GM12878 (cell line): ENCODE measurements at regions not wholly inside any gene's neighbourhood (a gene's known extent, or its start where the extent isn't known, plus 50 kb on each side); places are given as distances from the start of the nearest gene placed in this dataset.

Experiments used
- ATAC-seq: fragments of 200-7000 bp; cut with Tn5 transposase; 3 replicates; pipeline ENCODE4 v1.9.1; 2020; ENCODE audit warnings: mild to moderate bottlenecking, moderate library complexity
- BruUV-seq: library from RNA; stranded (reverse); fragments of 400-500 nt; replicated peaks from 2 replicates; lab custom pipeline; 2021; lab: Mats Ljungman, UMichigan
- CTCF ChIA-PET: fragments of 300-600 bp; sonication (Branson Sonifier 250); formaldehyde crosslinking; extraction: SDS; loops from one replicate; lab custom pipeline; 2021; ENCODE audit warnings: inconsistent platforms; lab: Yijun Ruan, JAX
- POLR2A ChIA-PET: fragments of 350-600 bp; formaldehyde crosslinking; extraction: SDS; loops from one replicate; lab custom pipeline; 2021; ENCODE audit warnings: inconsistent platforms; lab: Charles Lee
- RAD21 ChIA-PET: fragments of 300-600 bp; sonication (Branson Sonifier 250); formaldehyde crosslinking; loops from one replicate; lab custom pipeline; 2023; ENCODE audit warnings: antibody characterized with exemption; ENCODE audit not compliant: unreplicated experiment; lab: Charles Lee
- SMC1A ChIA-PET: fragments of 300-600 bp; sonication (Branson Sonifier 250); formaldehyde crosslinking; loops from one replicate; lab custom pipeline; 2023; ENCODE audit not compliant: unreplicated experiment, uncharacterized antibody; lab: Charles Lee
- DNase-seq: peaks from one replicate; pipeline ENCODE4 v3.0.0-alpha.2; 2011; ENCODE audit warnings: low read depth, low spot score
- FAIRE-seq: peaks from 3 replicates; lab custom pipeline; 2011; peaks lifted over from hg19 to GRCh38; lab: Jason Lieb, UNC
- H2AFZ ChIP-seq: 2 replicates; pipeline ENCODE4 v1.6.0; 2011; ENCODE audit warnings: low read depth, low read length, control low read depth; ENCODE audit not compliant: control insufficient read depth
- H3K27ac ChIP-seq: 2 replicates; pipeline ENCODE4 v1.5.1; 2011; ENCODE audit warnings: control low read depth; ENCODE audit not compliant: control insufficient read depth, insufficient read depth
- H3K27me3 ChIP-seq, 2 experiments: replicated peaks in 1 of 2; 2 replicates each; pipeline versions ENCODE4 v1.6.0 to v1.6.1; 2011; ENCODE audit warnings: low read length in 1 of 2; ENCODE audit not compliant: control insufficient read depth in 2 of 2, insufficient read depth in 2 of 2
- H3K36me3 ChIP-seq, 2 experiments: 2 replicates each; pipeline ENCODE4 v1.5.1; 2011; ENCODE audit warnings: low read length in 1 of 2; ENCODE audit not compliant: control insufficient read depth in 2 of 2, insufficient read depth in 2 of 2
- H3K4me1 ChIP-seq: 2 replicates; pipeline ENCODE4 v1.6.1; 2011; ENCODE audit warnings: mild to moderate bottlenecking, low read length, moderate library complexity, mixed read lengths; ENCODE audit not compliant: control insufficient read depth, insufficient read depth
- H3K4me2 ChIP-seq: 2 replicates; pipeline ENCODE4 v1.6.0; 2011; ENCODE audit warnings: control low read depth; ENCODE audit not compliant: control insufficient read depth, insufficient read depth
- H3K4me3 ChIP-seq: fragments of 200-600 bp; sonication (generic); 2 replicates; pipeline ENCODE4 v1.5.1; 2016
- H3K79me2 ChIP-seq: 2 replicates; pipeline ENCODE4 v1.6.0; 2011; ENCODE audit warnings: low read length; ENCODE audit not compliant: control insufficient read depth, insufficient read depth
- H3K9ac ChIP-seq: 2 replicates; pipeline ENCODE4 v1.8.0; 2011; ENCODE audit warnings: low read length, control low read depth, mixed read lengths; ENCODE audit not compliant: control insufficient read depth, insufficient read depth
- H3K9me3 ChIP-seq: replicated peaks from 3 replicates; pipeline ENCODE4 v1.5.1; 2011; ENCODE audit warnings: mild to moderate bottlenecking, low read length; ENCODE audit not compliant: control insufficient read depth, insufficient read depth
- H4K20me1 ChIP-seq: 2 replicates; pipeline ENCODE4 v1.6.0; 2011; ENCODE audit not compliant: control insufficient read depth, insufficient read depth
- ASH2L ChIP-seq: fragments of 300-600, 200-600 bp; sonication (generic); IDR thresholded peaks from 2 replicates; pipeline ENCODE4 v1.6.1; 2017; ENCODE audit warnings: low read depth, mild to moderate bottlenecking, borderline replicate concordance
- CHD1 ChIP-seq: IDR thresholded peaks from 2 replicates; pipeline ENCODE4 v1.6.1; 2012; ENCODE audit warnings: low read depth, low read length, improper control_type of control experiment
- CHD4 ChIP-seq: fragments of 200-600 bp; sonication (generic); IDR thresholded peaks from 2 replicates; pipeline ENCODE4 v1.6.1; 2016; ENCODE audit warnings: mild to moderate bottlenecking
- E2F4 ChIP-seq: IDR thresholded peaks from 2 replicates; pipeline ENCODE4 v1.6.1; 2012; ENCODE audit warnings: low read depth, low read length, improper control_type of control experiment
- ESRRA ChIP-seq: IDR thresholded peaks from 2 replicates; pipeline ENCODE4 v1.6.1; 2012; ENCODE audit warnings: mild to moderate bottlenecking, low read length, improper control_type of control experiment
- FOXK2 ChIP-seq: fragments of 450-650 bp; IDR thresholded peaks from 2 replicates; pipeline ENCODE4 v1.6.1; 2017; ENCODE audit warnings: mild to moderate bottlenecking, moderate library complexity
- HDAC6 ChIP-seq: fragments of 200-600 bp; sonication (generic); IDR thresholded peaks from one replicate; pipeline ENCODE4 v1.8.0; 2017; ENCODE audit warnings: antibody characterized with exemption; ENCODE audit not compliant: unreplicated experiment
- KLF5 ChIP-seq: fragments of 450-650 bp; IDR thresholded peaks from 2 replicates; pipeline ENCODE4 v1.6.1; 2014; ENCODE audit warnings: mild to moderate bottlenecking; ENCODE audit not compliant: partially characterized antibody
- NBN ChIP-seq: fragments of 450-650 bp; IDR thresholded peaks from 2 replicates; pipeline ENCODE4 v1.6.1; 2016
- SMAD1 ChIP-seq: fragments of 450-650 bp; IDR thresholded peaks from 2 replicates; pipeline ENCODE4 v1.6.1; 2018; ENCODE audit warnings: mild to moderate bottlenecking, low read depth; ENCODE audit not compliant: partially characterized antibody
- SMAD5 ChIP-seq: IDR thresholded peaks from 2 replicates; pipeline ENCODE4 v1.6.1; 2016; ENCODE audit warnings: antibody characterized with exemption, low read depth
- SPI1 ChIP-seq: IDR thresholded peaks from 2 replicates; pipeline ENCODE4 v1.6.1; 2011; ENCODE audit warnings: low read depth, mild to moderate bottlenecking, low read length, moderate library complexity, borderline replicate concordance; ENCODE audit not compliant: insufficient read depth
- STAT1 ChIP-seq: fragments of 450-650 bp; conservative IDR thresholded peaks from 2 replicates; pipeline ENCODE4 v1.6.1; 2014; ENCODE audit warnings: antibody characterized with exemption, mild to moderate bottlenecking
- SUPT20H ChIP-seq: IDR thresholded peaks from 2 replicates; pipeline ENCODE4 v1.6.1; 2011; ENCODE audit warnings: low read depth, mild to moderate bottlenecking, low read length, moderate library complexity, borderline replicate concordance; ENCODE audit not compliant: control insufficient read depth
- TCF12 ChIP-seq: IDR thresholded peaks from 2 replicates; pipeline ENCODE4 v1.6.1; 2011; ENCODE audit warnings: low read depth, mild to moderate bottlenecking, low read length
- YY1 ChIP-seq: IDR thresholded peaks from 2 replicates; pipeline ENCODE4 v1.6.1; 2011; ENCODE audit warnings: low read depth, mild to moderate bottlenecking, low read length
- ZNF274 ChIP-seq: IDR thresholded peaks from one replicate; pipeline ENCODE4 v1.8.0; 2011; ENCODE audit not compliant: insufficient read length, insufficient read depth
- WGBS: methylation state at CpG from one replicate; pipeline ENCODE4 v1.1.6; 2016; ENCODE audit warnings: low lambda C conversion rate; ENCODE audit not compliant: insufficient replicate concordance, insufficient coverage; ENCODE audit errors: missing lambda C conversion rate; 5-methylcytosine and 5-hydroxymethylcytosine counted together
- in situ Hi-C: fragments of 300-500 bp; cut with MboI; formaldehyde crosslinking; loops from 9 replicates; pipeline ENCODE4 v1.14.3; 2018; ENCODE audit warnings: mixed read lengths
- intact Hi-C: fragments of 100-400 bp; cut with micrococcal nuclease; formaldehyde crosslinking; loops from one replicate; pipeline ENCODE4 v1.14.2; 2022; ENCODE audit not compliant: unreplicated experiment
- TF ChIP-seq, protein P1 (sequence below): IDR thresholded peaks from 2 replicates; pipeline ENCODE4 v1.6.1; 2012; ENCODE audit warnings: improper control_type of control experiment, low read depth, low read length; ENCODE audit not compliant: insufficient replicate concordance

DNA sequence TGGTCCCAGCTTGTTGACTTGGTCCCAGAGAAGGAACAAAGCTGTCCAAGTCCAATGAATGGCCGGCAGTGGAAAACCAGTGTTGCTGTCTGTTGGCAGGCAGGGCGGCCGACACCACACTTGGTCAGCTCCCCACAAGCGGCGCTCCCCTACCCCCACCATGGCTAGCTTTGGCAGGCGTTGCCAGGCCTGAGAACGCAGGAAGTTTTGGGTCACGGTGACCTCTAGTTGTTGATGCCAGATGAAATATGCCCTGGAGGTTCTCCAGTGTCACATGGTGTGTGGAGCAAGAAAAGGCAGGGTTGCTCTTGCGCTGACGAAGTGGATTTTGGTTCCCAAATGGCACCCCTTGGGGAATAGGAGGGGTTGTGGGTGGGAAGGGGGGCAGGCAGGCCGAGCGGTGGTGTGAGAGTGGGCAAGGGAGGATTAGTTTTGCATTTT, 72.7 kb upstream of the TPRG1 start:
- intact Hi-C loops: no loop called here
- no peak for DNase-seq
- no peaks in the 10 kb centered on the region for H3K79me2 ChIP-seq
- H3K9ac ChIP-seq: no peak overlapping the region
- WGBS: 42% methylated on average over 12 of the region's 12 CpGs
- H3K36me3 ChIP-seq: no peaks in the 10 kb centered on the region
- H3K27ac ChIP-seq: no peak overlapping the region
- ChIA-PET CTCF (no interaction called here), SMC1A (no interaction called here), POLR2A (no interaction called here), RAD21 (no interaction called here)
- H4K20me1 ChIP-seq: no peaks in the 10 kb centered on the region; the same call in 1 of the 2 replicates
- no peak overlapping the region for H3K4me3 ChIP-seq
- 0 out of 4 replicates have a peak, but pooled peaks cover 0 to 3% of the 10 kb centered on the region in 2 experiments for H3K27me3 ChIP-seq
- in situ Hi-C loops: no loop called here
- no peak for TF ChIP-seq E2F4
- no peak for TF ChIP-seq CHD4
- TF ChIP-seq ASH2L: no peak
- no peak for TF ChIP-seq CHD1
- TF ChIP-seq SMAD5: no peak
- no peak for TF ChIP-seq STAT1
- TF ChIP-seq ESRRA: no peak
- TF ChIP-seq SPI1: no peak
- TF ChIP-seq FOXK2: no peak
- TF ChIP-seq YY1: no peak
- TF ChIP-seq SUPT20H: no peak
- TF ChIP-seq KLF5: no peak
- no peak for TF ChIP-seq HDAC6
- no peak for TF ChIP-seq SMAD1
- TF ChIP-seq ZNF274: no peak
- TF ChIP-seq TCF12: no peak
- no peak for TF ChIP-seq NBN
- TF ChIP-seq, protein P1, sequence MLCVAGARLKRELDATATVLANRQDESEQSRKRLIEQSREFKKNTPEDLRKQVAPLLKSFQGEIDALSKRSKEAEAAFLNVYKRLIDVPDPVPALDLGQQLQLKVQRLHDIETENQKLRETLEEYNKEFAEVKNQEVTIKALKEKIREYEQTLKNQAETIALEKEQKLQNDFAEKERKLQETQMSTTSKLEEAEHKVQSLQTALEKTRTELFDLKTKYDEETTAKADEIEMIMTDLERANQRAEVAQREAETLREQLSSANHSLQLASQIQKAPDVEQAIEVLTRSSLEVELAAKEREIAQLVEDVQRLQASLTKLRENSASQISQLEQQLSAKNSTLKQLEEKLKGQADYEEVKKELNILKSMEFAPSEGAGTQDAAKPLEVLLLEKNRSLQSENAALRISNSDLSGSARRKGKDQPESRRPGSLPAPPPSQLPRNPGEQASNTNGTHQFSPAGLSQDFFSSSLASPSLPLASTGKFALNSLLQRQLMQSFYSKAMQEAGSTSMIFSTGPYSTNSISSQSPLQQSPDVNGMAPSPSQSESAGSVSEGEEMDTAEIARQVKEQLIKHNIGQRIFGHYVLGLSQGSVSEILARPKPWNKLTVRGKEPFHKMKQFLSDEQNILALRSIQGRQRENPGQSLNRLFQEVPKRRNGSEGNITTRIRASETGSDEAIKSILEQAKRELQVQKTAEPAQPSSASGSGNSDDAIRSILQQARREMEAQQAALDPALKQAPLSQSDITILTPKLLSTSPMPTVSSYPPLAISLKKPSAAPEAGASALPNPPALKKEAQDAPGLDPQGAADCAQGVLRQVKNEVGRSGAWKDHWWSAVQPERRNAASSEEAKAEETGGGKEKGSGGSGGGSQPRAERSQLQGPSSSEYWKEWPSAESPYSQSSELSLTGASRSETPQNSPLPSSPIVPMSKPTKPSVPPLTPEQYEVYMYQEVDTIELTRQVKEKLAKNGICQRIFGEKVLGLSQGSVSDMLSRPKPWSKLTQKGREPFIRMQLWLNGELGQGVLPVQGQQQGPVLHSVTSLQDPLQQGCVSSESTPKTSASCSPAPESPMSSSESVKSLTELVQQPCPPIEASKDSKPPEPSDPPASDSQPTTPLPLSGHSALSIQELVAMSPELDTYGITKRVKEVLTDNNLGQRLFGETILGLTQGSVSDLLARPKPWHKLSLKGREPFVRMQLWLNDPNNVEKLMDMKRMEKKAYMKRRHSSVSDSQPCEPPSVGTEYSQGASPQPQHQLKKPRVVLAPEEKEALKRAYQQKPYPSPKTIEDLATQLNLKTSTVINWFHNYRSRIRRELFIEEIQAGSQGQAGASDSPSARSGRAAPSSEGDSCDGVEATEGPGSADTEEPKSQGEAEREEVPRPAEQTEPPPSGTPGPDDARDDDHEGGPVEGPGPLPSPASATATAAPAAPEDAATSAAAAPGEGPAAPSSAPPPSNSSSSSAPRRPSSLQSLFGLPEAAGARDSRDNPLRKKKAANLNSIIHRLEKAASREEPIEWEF: no peak
- no peak overlapping the region for H3K4me2 ChIP-seq
- no peak overlapping the region for H2AFZ ChIP-seq
- ATAC-seq: no peak
- H3K9me3 ChIP-seq: no peaks in the 10 kb centered on the region
- no TSS peak for BruUV-seq
- no peaks in the 10 kb centered on the region for H3K4me1 ChIP-seq
- no peak for FAIRE-seq
